Activated effector memory CD4-positive, alpha-beta T cell treated with anti-CD3 and anti-CD28 coated beads, Interleukin-2, amount 50 U/mL, for 16 hours (primary cell): ENCODE measurements at regions not wholly inside any gene's neighbourhood (a gene's known extent, or its start where the extent isn't known, plus 50 kb on each side); places are given as distances from the start of the nearest gene placed in this dataset.
A peak's percentile ranks its signal among the peaks of the same experiment; 100 is the strongest.
"Not testable (repeated sequence)": the region's sequence is repeated elsewhere in the genome, so short reads cannot be mapped to it uniquely, and the experiment has no call there.

Experiments
- DNase-seq: peaks from one replicate; pipeline ENCODE4 v3.0.0-alpha.2; 2020

- not testable (repeated sequence) for DNase-seq
Measured at GRCh38 chr12:39699079-39699478, 79.5 kb upstream of the ABCD2 start.

GRCh38 chr12:39697108-39697507 is 77.5 kb upstream of the ABCD2 start:
- DNase-seq: no peak

DNA sequence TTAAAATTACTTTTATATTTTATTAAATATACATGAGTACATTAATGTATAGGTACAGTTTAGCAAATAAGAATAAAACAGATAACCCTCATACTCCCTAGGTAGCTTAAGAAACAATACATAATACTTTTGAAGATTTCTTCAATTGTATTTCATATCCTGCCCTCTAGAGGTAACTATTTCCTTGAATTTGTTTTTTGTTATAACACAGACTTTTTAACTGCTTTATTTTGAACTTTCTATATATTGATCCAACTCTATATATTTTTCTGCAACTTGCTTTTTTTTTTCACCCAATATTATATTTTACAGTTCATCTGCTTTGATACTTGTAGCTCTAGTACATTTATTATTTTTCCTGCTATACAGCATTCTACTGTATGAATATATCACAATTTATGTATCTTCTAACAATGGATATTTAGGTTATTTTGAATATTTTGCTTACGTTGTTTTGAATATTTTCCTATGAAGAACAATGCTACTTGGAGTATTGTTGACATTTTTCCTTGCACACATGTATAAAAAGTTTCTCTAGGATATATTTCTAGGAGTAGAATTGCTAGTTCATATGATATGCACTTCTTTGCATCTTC is 72.8 kb upstream of the ABCD2 start:
- DNase-seq: no peak

DNA sequence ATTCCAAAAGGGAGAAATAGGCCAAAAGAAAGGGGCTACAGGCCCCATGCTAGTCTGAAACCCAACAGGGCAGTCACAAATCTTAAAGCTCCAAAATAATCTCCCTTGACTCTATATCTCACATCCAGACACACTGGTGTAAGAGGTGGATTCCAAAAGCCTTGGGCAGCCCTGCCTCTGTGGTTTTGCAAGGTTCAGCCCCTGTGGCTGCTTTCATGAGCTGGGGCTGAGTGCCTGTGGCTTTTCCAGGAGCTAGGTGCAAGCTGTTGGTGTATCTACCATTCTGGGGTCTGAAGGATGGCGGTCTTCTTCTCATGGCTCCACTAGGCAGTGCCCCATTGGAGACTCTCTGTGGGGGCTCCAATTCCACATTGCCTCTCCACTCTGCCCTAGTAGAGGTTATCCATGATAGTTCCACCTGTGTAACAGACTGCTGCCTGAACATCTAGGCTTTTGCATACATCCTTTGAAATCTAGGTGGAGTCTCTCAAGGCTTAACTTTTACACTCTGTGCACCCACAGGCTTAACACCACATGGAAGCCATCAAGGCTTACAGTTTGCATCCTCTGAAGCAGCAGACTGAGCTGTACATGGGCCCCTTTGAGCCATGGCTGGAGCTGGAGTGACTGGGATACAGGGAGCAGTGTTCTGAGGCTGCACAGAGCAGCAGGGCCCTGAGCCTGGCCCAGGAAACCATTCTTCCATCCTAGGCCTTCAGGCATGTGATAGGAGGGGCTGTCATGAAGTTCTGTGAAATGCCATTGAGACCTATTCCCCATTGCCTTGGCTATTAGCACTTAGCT is 66.5 kb upstream of the ABCD2 start:
- DNase-seq: peak; percentile 55

GRCh38 chr12:39682689-39683477 is 63.3 kb upstream of the ABCD2 start:
- DNase-seq: no peak

- DNase-seq: no peak
Measured at GRCh38 chr12:39675263-39675662, 55.7 kb upstream of the ABCD2 start.

- no peak for DNase-seq
Measured at GRCh38 chr12:39672976-39673375, 53.4 kb upstream of the ABCD2 start.

GRCh38 chr12:39671898-39672875 is 52.6 kb upstream of the ABCD2 start:
- DNase-seq: no peak

- not testable (repeated sequence) for DNase-seq
Measured at GRCh38 chr12:39669539-39669938, 49.9 kb upstream of the ABCD2 start.
